ENCODE measurements at regions not wholly inside any gene's neighbourhood (a gene's known extent, or its start where the extent isn't known, plus 50 kb on each side); places are given as distances from the start of the nearest gene placed in this dataset.

DNA sequence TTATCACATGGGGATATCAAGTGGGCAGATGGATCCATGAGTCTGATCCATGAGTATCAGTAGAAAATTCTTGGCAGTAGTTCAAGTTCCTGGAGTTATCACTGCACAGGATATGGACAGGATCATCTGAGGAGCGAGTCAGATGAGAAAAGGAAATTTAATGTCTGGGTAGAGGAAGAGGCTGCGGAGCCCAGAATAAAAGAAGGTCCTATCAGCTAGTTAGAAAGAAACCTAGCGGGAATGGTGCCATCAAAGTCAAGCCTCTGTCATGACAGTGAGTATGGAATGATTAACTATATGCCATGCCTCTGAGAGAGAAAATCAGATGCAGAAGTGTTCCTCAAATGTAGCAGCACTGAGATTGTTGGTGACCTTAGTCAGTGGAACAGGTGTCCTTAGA, 248.1 kb downstream of the PIK3R1 start:
- intact Hi-C loops (cut with micrococcal nuclease): no loop called here
- H3K4me3 Mint-ChIP-seq: no peak overlapping the region

DNA sequence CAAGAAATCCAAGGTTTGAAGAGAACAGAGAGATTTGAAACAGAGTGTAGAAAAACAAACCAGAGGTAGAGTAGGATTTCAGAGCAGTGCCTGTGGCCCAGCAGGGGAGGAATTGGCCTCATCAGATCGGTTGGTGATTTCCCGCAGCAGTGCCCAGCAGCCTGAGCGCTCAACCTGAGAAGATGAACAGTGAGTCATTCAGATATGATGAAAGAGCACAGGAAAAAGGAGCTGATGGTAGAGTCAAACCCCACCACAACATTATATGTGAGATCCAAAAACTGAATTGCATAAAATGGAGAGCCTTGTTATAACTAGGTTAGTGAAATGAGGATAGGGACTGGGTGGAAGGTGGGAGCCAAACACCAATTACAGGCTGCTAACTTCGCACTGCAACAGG, 248.9 kb downstream of the PIK3R1 start:
- ATAC-seq (peak; percentile 68 to 80 (median 78)), DNase-seq (peak in 1 of 2 donors; percentile 56)
- WGBS (ENCODE audit: insufficient coverage): 54% methylated on average over 4 of the region's 4 CpGs
- TF ChIP-seq, protein P1, sequence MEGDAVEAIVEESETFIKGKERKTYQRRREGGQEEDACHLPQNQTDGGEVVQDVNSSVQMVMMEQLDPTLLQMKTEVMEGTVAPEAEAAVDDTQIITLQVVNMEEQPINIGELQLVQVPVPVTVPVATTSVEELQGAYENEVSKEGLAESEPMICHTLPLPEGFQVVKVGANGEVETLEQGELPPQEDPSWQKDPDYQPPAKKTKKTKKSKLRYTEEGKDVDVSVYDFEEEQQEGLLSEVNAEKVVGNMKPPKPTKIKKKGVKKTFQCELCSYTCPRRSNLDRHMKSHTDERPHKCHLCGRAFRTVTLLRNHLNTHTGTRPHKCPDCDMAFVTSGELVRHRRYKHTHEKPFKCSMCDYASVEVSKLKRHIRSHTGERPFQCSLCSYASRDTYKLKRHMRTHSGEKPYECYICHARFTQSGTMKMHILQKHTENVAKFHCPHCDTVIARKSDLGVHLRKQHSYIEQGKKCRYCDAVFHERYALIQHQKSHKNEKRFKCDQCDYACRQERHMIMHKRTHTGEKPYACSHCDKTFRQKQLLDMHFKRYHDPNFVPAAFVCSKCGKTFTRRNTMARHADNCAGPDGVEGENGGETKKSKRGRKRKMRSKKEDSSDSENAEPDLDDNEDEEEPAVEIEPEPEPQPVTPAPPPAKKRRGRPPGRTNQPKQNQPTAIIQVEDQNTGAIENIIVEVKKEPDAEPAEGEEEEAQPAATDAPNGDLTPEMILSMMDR (IDR thresholded peaks at IDR 0.05): no peak
- Mint-ChIP-seq H3K9me3 (no peaks in the 10 kb centered on the region), H3K4me3 (no peak overlapping the region), H3K4me1 (no peaks in the 10 kb centered on the region), H3K27me3 (ENCODE audit: low read depth in 2 of 2) (no peaks in the 10 kb centered on the region), H3K27ac (no peak overlapping the region), H3K36me3 (no peaks in the 10 kb centered on the region)
- Histone ChIP-seq H3K4me3 (ENCODE audit: low read length) (no peak overlapping the region), H3K9me3 (ENCODE audit: control insufficient read depth, insufficient read depth, low read length) (no peaks in the 10 kb centered on the region), H3K27ac (ENCODE audit: low read length) (no peak overlapping the region), H3K36me3 (ENCODE audit: control insufficient read depth, insufficient read depth, low read length) (no peaks in the 10 kb centered on the region), H3K27me3 (ENCODE audit: control insufficient read depth, insufficient read depth, low read length) (no peaks in the 10 kb centered on the region), H3K4me1 (ENCODE audit: control insufficient read depth, insufficient read depth, low read length) (peaks cover 20% of the 10 kb centered on the region)
- intact Hi-C loops (cut with micrococcal nuclease): no loop called here

More for the DNA sequence above, 248.1 kb downstream of the PIK3R1 start:
- H3K27me3 Mint-ChIP-seq (ENCODE audit: low read depth in 2 of 2): no peaks in the 10 kb centered on the region
- H3K27ac Mint-ChIP-seq: no peak overlapping the region
- Histone ChIP-seq H3K9me3 (ENCODE audit: control insufficient read depth, insufficient read depth, low read length) (no peaks in the 10 kb centered on the region), H3K27ac (ENCODE audit: low read length) (no peak overlapping the region), H3K4me3 (ENCODE audit: low read length) (no peak overlapping the region), H3K36me3 (ENCODE audit: control insufficient read depth, insufficient read depth, low read length) (no peaks in the 10 kb centered on the region), H3K4me1 (ENCODE audit: control insufficient read depth, insufficient read depth, low read length) (peaks cover 20% of the 10 kb centered on the region), H3K27me3 (ENCODE audit: control insufficient read depth, insufficient read depth, low read length) (no peaks in the 10 kb centered on the region)
- peaks cover 0 to 3% of the 10 kb centered on the region in 2 donors for H3K4me1 Mint-ChIP-seq
- no peaks in the 10 kb centered on the region for H3K36me3 Mint-ChIP-seq
- TF ChIP-seq, protein P1 (IDR thresholded peaks at IDR 0.05): no peak
- ATAC-seq: no peak
- H3K9me3 Mint-ChIP-seq: no peaks in the 10 kb centered on the region
- DNase-seq: no peak
- 94% methylated on average over 3 of the region's 3 CpGs for WGBS (ENCODE audit: insufficient coverage)

DNA sequence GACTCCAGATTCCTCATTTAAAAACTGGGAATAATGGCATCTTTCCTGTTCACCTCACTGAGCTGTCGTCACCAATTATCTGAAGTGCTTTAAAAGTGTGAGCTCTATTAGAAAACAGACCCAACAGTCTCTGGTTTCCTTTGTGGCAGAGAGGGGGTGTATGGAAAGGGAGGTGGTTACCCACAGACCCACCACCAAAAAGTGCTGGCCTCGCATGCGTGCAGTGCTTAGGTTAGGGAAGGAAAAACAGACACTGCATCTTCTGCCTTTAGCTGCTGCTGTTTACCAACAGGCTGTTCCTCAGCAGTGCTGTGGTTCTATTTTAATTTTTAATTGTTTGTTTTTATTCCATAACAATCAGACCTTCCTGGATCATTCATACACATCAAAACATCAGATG, 249.6 kb downstream of the PIK3R1 start:
- H3K9me3 ChIP-seq (ENCODE audit: control insufficient read depth, insufficient read depth, low read length): no peaks in the 10 kb centered on the region
- no peak overlapping the region for H3K4me3 ChIP-seq (ENCODE audit: low read length)
- intact Hi-C loops (cut with micrococcal nuclease): no loop called here
- no peaks in the 10 kb centered on the region for H3K9me3 Mint-ChIP-seq
- H3K27ac Mint-ChIP-seq: no peak overlapping the region
- no peaks in the 10 kb centered on the region for H3K36me3 Mint-ChIP-seq
- TF ChIP-seq, protein P1 (IDR thresholded peaks at IDR 0.05): no peak
- peaks cover 20% of the 10 kb centered on the region for H3K4me1 ChIP-seq (ENCODE audit: control insufficient read depth, insufficient read depth, low read length)
- no peaks in the 10 kb centered on the region for H3K36me3 ChIP-seq (ENCODE audit: control insufficient read depth, insufficient read depth, low read length)
- H3K4me1 Mint-ChIP-seq: no peaks in the 10 kb centered on the region
- no peaks in the 10 kb centered on the region for H3K27me3 ChIP-seq (ENCODE audit: control insufficient read depth, insufficient read depth, low read length)
- peaks cover 2 to 7% of the 10 kb centered on the region in 2 donors for H3K27me3 Mint-ChIP-seq (ENCODE audit: low read depth in 2 of 2)
- H3K4me3 Mint-ChIP-seq: no peak overlapping the region
- no peak overlapping the region for H3K27ac ChIP-seq (ENCODE audit: low read length)
- ATAC-seq: peak in 2 of 3 donors; percentile 10 to 46
- WGBS (ENCODE audit: insufficient coverage): 0% methylated on average over 2 of the region's 3 CpGs
- peak in 1 of 2 donors; percentile 19 for DNase-seq

DNA sequence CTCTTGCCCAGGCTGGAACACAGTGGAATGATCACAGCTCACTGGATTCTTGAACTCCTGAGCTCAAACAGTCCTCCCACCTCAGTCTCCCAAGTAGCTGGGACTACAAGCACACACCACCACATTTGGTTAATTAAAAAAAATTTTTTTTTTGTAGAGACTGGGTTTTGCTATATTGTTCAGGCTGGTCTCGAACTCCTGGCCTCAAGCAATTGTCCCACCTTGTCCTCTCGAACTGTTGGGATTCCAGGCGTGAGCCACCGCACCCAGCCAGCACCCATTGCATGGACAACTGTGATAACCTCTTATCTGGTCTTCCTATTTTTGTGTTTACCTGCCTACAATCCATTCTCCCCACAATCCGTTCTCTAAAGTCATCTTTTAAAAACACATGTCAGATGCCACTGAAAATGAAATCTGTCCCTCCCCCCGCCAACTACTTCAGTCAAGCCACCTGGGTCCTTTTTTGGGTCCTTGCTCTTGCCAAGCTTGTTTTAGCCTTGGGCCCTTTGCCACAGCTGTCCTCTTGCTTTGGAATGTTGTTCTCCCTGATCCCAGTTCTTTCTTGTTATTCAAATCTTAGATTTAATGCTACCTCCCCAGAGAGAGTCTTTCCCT, 250.5 kb downstream of the PIK3R1 start:
- no peaks in the 10 kb centered on the region for H3K9me3 ChIP-seq (ENCODE audit: control insufficient read depth, insufficient read depth, low read length)
- intact Hi-C loops (cut with micrococcal nuclease): no loop called here

More for the DNA sequence above, 250.5 kb downstream of the PIK3R1 start:
- Mint-ChIP-seq H3K9me3 (no peaks in the 10 kb centered on the region), H3K4me3 (no peak overlapping the region), H3K36me3 (no peaks in the 10 kb centered on the region), H3K27me3 (ENCODE audit: low read depth in 2 of 2) (peaks cover 3 to 16% of the 10 kb centered on the region in 2 donors), H3K4me1 (no peaks in the 10 kb centered on the region), H3K27ac (no peak overlapping the region)
- TF ChIP-seq, protein P1 (IDR thresholded peaks at IDR 0.05): no peak
- H3K36me3 ChIP-seq (ENCODE audit: control insufficient read depth, insufficient read depth, low read length): no peaks in the 10 kb centered on the region
- DNase-seq (no peak), ATAC-seq (no peak)
- H3K4me1 ChIP-seq (ENCODE audit: control insufficient read depth, insufficient read depth, low read length): peaks cover 20% of the 10 kb centered on the region
- no peak overlapping the region for H3K4me3 ChIP-seq (ENCODE audit: low read length)
- no peaks in the 10 kb centered on the region for H3K27me3 ChIP-seq (ENCODE audit: control insufficient read depth, insufficient read depth, low read length)
- H3K27ac ChIP-seq (ENCODE audit: low read length): no peak overlapping the region
- WGBS (ENCODE audit: insufficient coverage): 94% methylated on average over 6 of the region's 6 CpGs
